HepG2 (cell line): ENCODE measurements at regions not wholly inside any gene's neighbourhood (a gene's known extent, or its start where the extent isn't known, plus 50 kb on each side); places are given as distances from the start of the nearest gene placed in this dataset.

Experiments
- ATAC-seq: fragments of 200-7000 bp; cut with Tn5 transposase; 3 replicates; pipeline ENCODE4 v1.9.1; 2020; ENCODE audit warnings: mild to moderate bottlenecking, moderate library complexity
- BruUV-seq: library from RNA; stranded (reverse); fragments of 400-500 nt; replicated peaks from 2 replicates; lab custom pipeline; 2021; lab: Mats Ljungman, UMichigan
- CTCF ChIA-PET: fragments of 300-600 bp; formaldehyde crosslinking; extraction: SDS; loops from one replicate; lab custom pipeline; 2021; ENCODE audit warnings: low total read pairs, inconsistent platforms, low intra/inter-chr PET ratio; lab: Yijun Ruan, JAX
- POLR2A ChIA-PET: fragments of 350-600 bp; sonication (Branson Sonifier 250); formaldehyde crosslinking; loops from one replicate; lab custom pipeline; 2020; ENCODE audit warnings: antibody characterized with exemption, inconsistent platforms; lab: Yijun Ruan, JAX
- DNase-seq: peaks from one replicate; pipeline ENCODE4 v3.0.0-alpha.2; 2015; ENCODE audit warnings: low spot score
- FAIRE-seq: peaks from 3 replicates; lab custom pipeline; 2011; peaks lifted over from hg19 to GRCh38; lab: Jason Lieb, UNC
- H2AFZ ChIP-seq: one replicate; pipeline ENCODE4 v1.6.1; 2011; ENCODE audit warnings: low read length, inconsistent platforms
- H3K27ac ChIP-seq: fragments of 300-600 bp; 3 replicates; pipeline ENCODE4 v1.8.0; 2011; ENCODE audit warnings: mixed run types, mild to moderate bottlenecking, mixed read lengths, low read length, inconsistent platforms; ENCODE audit not compliant: insufficient read depth; ENCODE audit errors: extremely low read length
- H3K27me3 ChIP-seq, 2 experiments: fragments of 200-600 bp in 1 of 2; 2 replicates in 1 of 2; 3 replicates in 1 of 2; pipeline versions ENCODE4 v1.6.0 to v1.8.0; 2011; ENCODE audit warnings: low read length in 2 of 2, mild to moderate bottlenecking in 2 of 2, moderate library complexity in 2 of 2, inconsistent platforms in 1 of 2; ENCODE audit not compliant: insufficient read depth in 2 of 2, control insufficient read depth in 1 of 2
- H3K36me3 ChIP-seq, 2 experiments: fragments of 200-600 bp in 1 of 2; replicated peaks in 1 of 2; 2 replicates in 1 of 2; 3 replicates in 1 of 2; pipeline versions ENCODE4 v1.5.1 to v1.8.0; 2011; ENCODE audit warnings: low read length in 2 of 2, inconsistent platforms in 1 of 2; ENCODE audit not compliant: insufficient read depth in 2 of 2, control insufficient read depth in 1 of 2
- H3K4me1 ChIP-seq: 2 replicates; pipeline ENCODE4 v1.5.1; 2012; ENCODE audit warnings: low read length, inconsistent platforms; ENCODE audit not compliant: insufficient read depth
- H3K4me2 ChIP-seq: 2 replicates; pipeline ENCODE4 v1.6.0; 2011; ENCODE audit warnings: low read depth, low read length, inconsistent platforms
- H3K4me3 ChIP-seq, 3 experiments: fragments of 200-600 bp in 1 of 3; sonication (generic), shearing (Covaris generic) in 1 of 3; replicated peaks in 1 of 3; 2 replicates each; pipeline ENCODE4 v1.5.1; 2011 to 2016; ENCODE audit warnings: low read length in 3 of 3, inconsistent platforms in 2 of 3, low read depth in 2 of 3, mild to moderate bottlenecking in 2 of 3, control low read depth in 1 of 3, mixed read lengths in 1 of 3; ENCODE audit not compliant: insufficient read depth in 1 of 3
- H3K79me2 ChIP-seq: one replicate; pipeline ENCODE4 v1.6.1; 2011; ENCODE audit warnings: low read length, inconsistent platforms; ENCODE audit not compliant: insufficient read depth
- H3K9ac ChIP-seq: 2 replicates; pipeline ENCODE4 v1.6.0; 2011; ENCODE audit warnings: mild to moderate bottlenecking, low read depth, low read length, inconsistent platforms; ENCODE audit not compliant: insufficient read depth
- H3K9me3 ChIP-seq: 2 replicates; pipeline ENCODE4 v1.5.1; 2012; ENCODE audit warnings: mild to moderate bottlenecking, low read length
- H4K20me1 ChIP-seq: 2 replicates; pipeline ENCODE4 v1.6.0; 2011; ENCODE audit warnings: inconsistent platforms, mild to moderate bottlenecking, low read length, moderate library complexity; ENCODE audit not compliant: insufficient read depth
- CEBPB ChIP-seq: IDR thresholded peaks from 2 replicates; pipeline ENCODE4 v1.6.1; 2011; ENCODE audit warnings: low read depth, low read length, improper control_type of control experiment, borderline replicate concordance
- GMEB1 ChIP-seq: sonication (generic); formaldehyde crosslinking; IDR thresholded peaks from 2 replicates; pipeline ENCODE4 v1.5.1; 2020; ENCODE audit warnings: missing genetic modification reagents, mild to moderate bottlenecking, borderline replicate concordance
- GPN1 ChIP-seq: sonication (generic); formaldehyde crosslinking; IDR thresholded peaks from 2 replicates; pipeline ENCODE4 v1.5.1; 2020; ENCODE audit warnings: missing genetic modification reagents, borderline replicate concordance
- HNRNPLL ChIP-seq: fragments of 200-400 bp; formaldehyde crosslinking; IDR thresholded peaks from 2 replicates; pipeline ENCODE4 v1.6.1; 2017; ENCODE audit warnings: mild to moderate bottlenecking, low read depth, low read length; ENCODE audit not compliant: poor library complexity, severe bottlenecking
- MNT ChIP-seq: fragments of 450-650 bp; IDR thresholded peaks from 2 replicates; pipeline ENCODE4 v1.6.1; 2016
- MTA3 ChIP-seq: sonication (generic); formaldehyde crosslinking; IDR thresholded peaks from 2 replicates; pipeline ENCODE4 v1.4.0; 2020; ENCODE audit warnings: missing genetic modification reagents
- MXI1 ChIP-seq: IDR thresholded peaks from 3 replicates; pipeline ENCODE4 v1.6.1; 2012; ENCODE audit warnings: low read depth, low read length, inconsistent platforms, borderline replicate concordance
- PHF5A ChIP-seq: IDR thresholded peaks from one replicate; pipeline ENCODE4 v1.6.1; 2018; ENCODE audit warnings: low read depth, missing genetic modification reagents; ENCODE audit not compliant: unreplicated experiment
- PRDM4 ChIP-seq: sonication (generic); formaldehyde crosslinking; IDR thresholded peaks from 2 replicates; pipeline ENCODE4 v1.9.0; 2021; ENCODE audit warnings: missing genetic modification reagents, borderline replicate concordance
- ZKSCAN1 ChIP-seq: fragments of 150-350 bp; IDR thresholded peaks from 2 replicates; pipeline ENCODE4 v1.6.1; 2014; ENCODE audit warnings: low read length
- WGBS: methylation state at CpG from one replicate; pipeline ENCODE4 v1.1.6; 2017; ENCODE audit warnings: low lambda C conversion rate; 5-methylcytosine and 5-hydroxymethylcytosine counted together
- in situ Hi-C: cut with HindIII; loops from 2 replicates; pipeline ENCODE4 v1.10.0; 2017; ENCODE audit warnings: low pct_unique_long_range_greater_than_20kb; ENCODE audit not compliant: extremely low pct_ligation_motif_present
- intact Hi-C: fragments of 100-400 bp; cut with micrococcal nuclease; formaldehyde crosslinking; loops from one replicate; pipeline ENCODE4 v1.10.0; 2022; ENCODE audit not compliant: unreplicated experiment

GRCh38 chr2:51812138-51812866 lies 780.4 kb upstream of the NRXN1 start:
- POLR2A ChIA-PET = no interaction called here
- H3K4me3 ChIP-seq = no peak overlapping the region
- in situ Hi-C loops = no loop called here

GRCh38 chr2:51810197-51810596 lies 778.3 kb upstream of the NRXN1 start:
- H3K4me3 ChIP-seq = no peak overlapping the region
- no TSS peak for BruUV-seq
- ChIA-PET CTCF (no interaction called here), POLR2A (no interaction called here)
- no peaks in the 10 kb centered on the region for H3K27me3 ChIP-seq
- FAIRE-seq (no peak), DNase-seq (no peak), ATAC-seq (no peak)
- H3K4me2 ChIP-seq = no peak overlapping the region
- no peaks in the 10 kb centered on the region for H3K4me1 ChIP-seq
- in situ Hi-C loops (no loop called here), intact Hi-C loops (no loop called here)
- H3K9me3 ChIP-seq = peaks cover 10% of the 10 kb centered on the region; the same call in 1 of the 2 replicates
- H4K20me1 ChIP-seq = no peaks in the 10 kb centered on the region
- no peak overlapping the region for H3K27ac ChIP-seq
- H3K36me3 ChIP-seq = no peaks in the 10 kb centered on the region
- no peak overlapping the region for H2AFZ ChIP-seq
- H3K9ac ChIP-seq = no peak overlapping the region
- TF ChIP-seq PRDM4 (no peak), GMEB1 (CRISPR knock-in tag) (no peak), CEBPB (no peak), HNRNPLL (no peak), ZKSCAN1 (no peak)
- WGBS = 28% methylated on average over 4 of the region's 4 CpGs
- H3K79me2 ChIP-seq = no peaks in the 10 kb centered on the region

More at GRCh38 chr2:51812138-51812866, 780.4 kb upstream of the NRXN1 start:
- CTCF ChIA-PET = no interaction called here
- no peak overlapping the region for H2AFZ ChIP-seq
- H3K9me3 ChIP-seq = peaks cover 6% of the 10 kb centered on the region; the same call in 1 of the 2 replicates
- H3K9ac ChIP-seq = no peak overlapping the region
- BruUV-seq = no TSS peak
- no peak for DNase-seq
- no peak for ATAC-seq
- no peaks in the 10 kb centered on the region for H3K27me3 ChIP-seq
- H3K79me2 ChIP-seq = no peaks in the 10 kb centered on the region
- H3K27ac ChIP-seq = no peak overlapping the region
- no peak for TF ChIP-seq PHF5A (CRISPR knock-in tag)
- no peak for TF ChIP-seq GPN1 (CRISPR knock-in tag)
- no peak for TF ChIP-seq MXI1
- peak; percentile 94 for TF ChIP-seq MNT
- no peak for TF ChIP-seq MTA3 (CRISPR knock-in tag)
- no peaks in the 10 kb centered on the region for H3K36me3 ChIP-seq
- 17% methylated on average over 9 of the region's 9 CpGs for WGBS
- no peak for FAIRE-seq
- H3K4me2 ChIP-seq = no peak overlapping the region
- no peaks in the 10 kb centered on the region for H3K4me1 ChIP-seq
- no peaks in the 10 kb centered on the region for H4K20me1 ChIP-seq
- intact Hi-C loops = no loop called here
